GM21447 (cell line): ENCODE measurements at regions not wholly inside any gene's neighbourhood (a gene's known extent, or its start where the extent isn't known, plus 50 kb on each side); places are given as distances from the start of the nearest gene placed in this dataset.
"Not testable (repeated sequence)": the region's sequence is repeated elsewhere in the genome, so short reads cannot be mapped to it uniquely, and the experiment has no call there.

Experiments
- ATAC-seq: cut with Tn5 transposase; IDR thresholded peaks from one replicate; pipeline ENCODE4 v1.9.1; 2021; ENCODE audit not compliant: unreplicated experiment

- ATAC-seq = no peak
These were observed 444.9 kb downstream of the RAPGEF2 start for GRCh38 chr4:159547645-159548308.

- no peak for ATAC-seq
These were observed 446.2 kb downstream of the RAPGEF2 start for GRCh38 chr4:159549098-159549518.

- no peak for ATAC-seq
These were observed 448.4 kb downstream of the RAPGEF2 start for GRCh38 chr4:159551281-159551680.

GRCh38 chr4:159552979-159553768 lies 450.3 kb downstream of the RAPGEF2 start:
- ATAC-seq = no peak

- no peak for ATAC-seq
These were observed 453.0 kb downstream of the RAPGEF2 start for GRCh38 chr4:159555873-159556272.

- ATAC-seq = no peak
These were observed 459.5 kb downstream of the RAPGEF2 start for GRCh38 chr4:159562366-159562765.

GRCh38 chr4:159563257-159563656 lies 460.4 kb downstream of the RAPGEF2 start:
- no peak for ATAC-seq

- no peak for ATAC-seq
These were observed 461.7 kb downstream of the RAPGEF2 start for GRCh38 chr4:159564615-159565014.

GRCh38 chr4:159566786-159567185 lies 463.9 kb downstream of the RAPGEF2 start:
- no peak for ATAC-seq

GRCh38 chr4:159577241-159577640 lies 474.4 kb downstream of the RAPGEF2 start:
- ATAC-seq = no peak

GRCh38 chr4:159582685-159583084 lies 479.8 kb downstream of the RAPGEF2 start:
- no peak for ATAC-seq

GRCh38 chr4:159592898-159593556 lies 490.1 kb downstream of the RAPGEF2 start:
- no peak for ATAC-seq

- ATAC-seq = no peak
These were observed 490.8 kb downstream of the RAPGEF2 start for GRCh38 chr4:159593681-159594080.

GRCh38 chr4:159594576-159594975 lies 491.7 kb downstream of the RAPGEF2 start:
- no peak for ATAC-seq

- ATAC-seq = not testable (repeated sequence)
These were observed 492.2 kb downstream of the RAPGEF2 start for GRCh38 chr4:159595101-159595500.

- no peak for ATAC-seq
These were observed 495.7 kb downstream of the RAPGEF2 start for GRCh38 chr4:159598602-159599001.

GRCh38 chr4:159600061-159600460 lies 497.2 kb downstream of the RAPGEF2 start:
- ATAC-seq = no peak

- ATAC-seq = no peak
These were observed 501.9 kb downstream of the RAPGEF2 start for GRCh38 chr4:159604781-159605180.

- no peak for ATAC-seq
These were observed 504.0 kb downstream of the RAPGEF2 start for GRCh38 chr4:159606835-159607234.

- ATAC-seq = no peak
These were observed 504.9 kb downstream of the RAPGEF2 start for GRCh38 chr4:159607809-159608208.

GRCh38 chr4:159608436-159608835 lies 505.6 kb downstream of the RAPGEF2 start:
- no peak for ATAC-seq

GRCh38 chr4:159632031-159632430 lies 529.2 kb downstream of the RAPGEF2 start:
- no peak for ATAC-seq
